ENCODE measurements at regions not wholly inside any gene's neighbourhood (a gene's known extent, or its start where the extent isn't known, plus 50 kb on each side); places are given as distances from the start of the nearest gene placed in this dataset.

DNA sequence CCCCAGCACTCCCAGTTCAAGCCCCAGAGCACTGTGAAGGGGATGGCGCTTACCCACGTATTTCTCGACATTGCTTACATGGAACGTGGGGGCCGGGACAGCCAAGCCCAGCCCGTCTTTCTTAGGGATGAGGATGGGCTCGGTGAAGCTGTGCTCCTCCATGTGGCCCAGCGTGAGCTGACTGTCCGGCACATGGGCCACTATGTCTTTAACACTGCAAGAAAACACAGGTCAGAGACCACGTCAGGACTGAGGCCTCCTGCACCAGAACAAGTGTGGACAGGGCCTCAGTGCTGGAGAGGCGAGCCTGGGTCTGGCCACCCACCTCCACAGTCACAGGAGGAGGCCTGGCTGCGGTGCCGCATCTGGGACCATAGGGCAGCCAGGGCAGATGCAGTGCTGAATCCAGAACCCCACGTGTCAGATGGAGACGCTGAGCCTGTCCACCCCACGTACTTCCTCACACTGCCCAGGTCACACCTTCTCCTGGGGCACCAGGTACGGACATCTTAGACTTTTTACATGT is 125.2 kb downstream of the TUBA3C start:
- H3K27ac Mint-ChIP-seq: no peak overlapping the region
- H3K9me3 Mint-ChIP-seq: peaks cover 7 to 9% of the 10 kb centered on the region in 2 donors
- H3K36me3 Mint-ChIP-seq: no peaks in the 10 kb centered on the region
- DNase-seq (no peak), ATAC-seq (no peak)
- H3K4me3 ChIP-seq (ENCODE audit: low read length): no peak overlapping the region
- no peaks in the 10 kb centered on the region for H3K27me3 ChIP-seq (ENCODE audit: control insufficient read depth, insufficient read depth, low read length)
- H3K4me1 ChIP-seq (ENCODE audit: control insufficient read depth, insufficient read depth, low read length): no peaks in the 10 kb centered on the region
- intact Hi-C loops (cut with micrococcal nuclease): no loop called here
- no peak overlapping the region for H3K27ac ChIP-seq (ENCODE audit: low read length)
- H3K36me3 ChIP-seq (ENCODE audit: control insufficient read depth, insufficient read depth, low read length): no peaks in the 10 kb centered on the region
- H3K9me3 ChIP-seq (ENCODE audit: control insufficient read depth, insufficient read depth, low read length): peaks cover 2% of the 10 kb centered on the region
- no peak overlapping the region for H3K4me3 Mint-ChIP-seq
- TF ChIP-seq, protein P1, sequence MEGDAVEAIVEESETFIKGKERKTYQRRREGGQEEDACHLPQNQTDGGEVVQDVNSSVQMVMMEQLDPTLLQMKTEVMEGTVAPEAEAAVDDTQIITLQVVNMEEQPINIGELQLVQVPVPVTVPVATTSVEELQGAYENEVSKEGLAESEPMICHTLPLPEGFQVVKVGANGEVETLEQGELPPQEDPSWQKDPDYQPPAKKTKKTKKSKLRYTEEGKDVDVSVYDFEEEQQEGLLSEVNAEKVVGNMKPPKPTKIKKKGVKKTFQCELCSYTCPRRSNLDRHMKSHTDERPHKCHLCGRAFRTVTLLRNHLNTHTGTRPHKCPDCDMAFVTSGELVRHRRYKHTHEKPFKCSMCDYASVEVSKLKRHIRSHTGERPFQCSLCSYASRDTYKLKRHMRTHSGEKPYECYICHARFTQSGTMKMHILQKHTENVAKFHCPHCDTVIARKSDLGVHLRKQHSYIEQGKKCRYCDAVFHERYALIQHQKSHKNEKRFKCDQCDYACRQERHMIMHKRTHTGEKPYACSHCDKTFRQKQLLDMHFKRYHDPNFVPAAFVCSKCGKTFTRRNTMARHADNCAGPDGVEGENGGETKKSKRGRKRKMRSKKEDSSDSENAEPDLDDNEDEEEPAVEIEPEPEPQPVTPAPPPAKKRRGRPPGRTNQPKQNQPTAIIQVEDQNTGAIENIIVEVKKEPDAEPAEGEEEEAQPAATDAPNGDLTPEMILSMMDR (IDR thresholded peaks at IDR 0.05): no peak
- no peaks in the 10 kb centered on the region for H3K27me3 Mint-ChIP-seq (ENCODE audit: low read depth in 2 of 2)
- no peaks in the 10 kb centered on the region for H3K4me1 Mint-ChIP-seq
- 85% methylated on average over 17 of the region's 17 CpGs for WGBS (ENCODE audit: insufficient coverage)

DNA sequence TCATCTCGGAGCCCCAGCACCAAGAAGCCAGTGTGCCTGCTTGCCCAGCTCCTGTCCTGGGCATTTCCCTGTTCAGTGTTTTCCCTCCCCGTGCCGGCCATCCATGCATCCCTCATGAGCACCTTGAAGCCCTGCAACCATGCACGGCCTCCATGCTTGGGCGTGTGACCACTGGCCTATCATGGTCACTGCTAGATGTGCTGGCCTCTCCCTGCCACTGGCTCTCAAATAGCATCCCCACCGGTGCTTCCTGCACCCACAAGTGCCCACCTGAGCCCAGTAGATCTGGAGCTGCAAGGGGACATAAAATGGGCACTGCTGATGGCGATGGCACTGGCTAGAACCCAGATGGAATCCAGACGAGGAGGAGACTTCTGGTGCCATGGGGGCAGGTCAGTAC is 126.0 kb downstream of the TUBA3C start:
- H3K27ac Mint-ChIP-seq: no peak overlapping the region
- Histone ChIP-seq H3K27me3 (ENCODE audit: control insufficient read depth, insufficient read depth, low read length) (no peaks in the 10 kb centered on the region), H3K4me1 (ENCODE audit: control insufficient read depth, insufficient read depth, low read length) (no peaks in the 10 kb centered on the region), H3K27ac (ENCODE audit: low read length) (no peak overlapping the region), H3K9me3 (ENCODE audit: control insufficient read depth, insufficient read depth, low read length) (peaks cover 4% of the 10 kb centered on the region), H3K4me3 (ENCODE audit: low read length) (no peak overlapping the region), H3K36me3 (ENCODE audit: control insufficient read depth, insufficient read depth, low read length) (no peaks in the 10 kb centered on the region)
- no peaks in the 10 kb centered on the region for H3K36me3 Mint-ChIP-seq
- TF ChIP-seq, protein P1 (IDR thresholded peaks at IDR 0.05): no peak
- H3K9me3 Mint-ChIP-seq: peaks cover 7 to 9% of the 10 kb centered on the region in 2 donors
- intact Hi-C loops (cut with micrococcal nuclease): no loop called here
- no peak overlapping the region for H3K4me3 Mint-ChIP-seq
- no peaks in the 10 kb centered on the region for H3K4me1 Mint-ChIP-seq
- 83% methylated on average over 8 of the region's 8 CpGs for WGBS (ENCODE audit: insufficient coverage)
- DNase-seq (no peak), ATAC-seq (no peak)
- no peaks in the 10 kb centered on the region for H3K27me3 Mint-ChIP-seq (ENCODE audit: low read depth in 2 of 2)

DNA sequence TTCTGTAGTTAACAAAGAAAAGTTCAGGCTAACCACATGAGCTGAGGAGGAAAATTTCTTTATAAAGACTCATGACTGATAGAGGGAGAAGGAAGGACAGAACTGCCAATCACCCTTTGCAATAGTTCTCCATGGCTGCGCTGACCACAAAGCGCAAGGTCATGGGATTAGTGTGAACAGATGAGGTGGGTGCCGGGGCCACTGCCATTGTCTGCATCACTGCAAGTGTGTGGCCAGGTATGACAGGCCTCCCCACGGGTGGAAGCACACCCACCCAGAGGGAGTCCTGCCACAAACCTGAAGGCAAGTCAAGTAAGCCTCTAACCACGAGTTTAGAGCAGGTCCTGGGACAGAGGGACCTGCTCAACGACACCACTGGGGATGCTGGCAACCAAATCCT is 128.1 kb downstream of the TUBA3C start:
- intact Hi-C loops (cut with micrococcal nuclease): no loop called here
- no peak overlapping the region for H3K27ac ChIP-seq (ENCODE audit: low read length)
- H3K4me3 ChIP-seq (ENCODE audit: low read length): no peak overlapping the region
- H3K9me3 ChIP-seq (ENCODE audit: control insufficient read depth, insufficient read depth, low read length): peaks cover 4% of the 10 kb centered on the region
- Mint-ChIP-seq H3K4me3 (no peak overlapping the region), H3K36me3 (no peaks in the 10 kb centered on the region), H3K9me3 (peaks cover 7 to 9% of the 10 kb centered on the region in 2 donors), H3K27ac (no peak overlapping the region), H3K27me3 (ENCODE audit: low read depth in 2 of 2) (no peaks in the 10 kb centered on the region), H3K4me1 (no peaks in the 10 kb centered on the region)
- TF ChIP-seq, protein P1 (IDR thresholded peaks at IDR 0.05): no peak
- DNase-seq: no peak
- no peak for ATAC-seq
- 70% methylated on average over 6 of the region's 6 CpGs for WGBS (ENCODE audit: insufficient coverage)
- H3K4me1 ChIP-seq (ENCODE audit: control insufficient read depth, insufficient read depth, low read length): no peaks in the 10 kb centered on the region
- no peaks in the 10 kb centered on the region for H3K36me3 ChIP-seq (ENCODE audit: control insufficient read depth, insufficient read depth, low read length)
- H3K27me3 ChIP-seq (ENCODE audit: control insufficient read depth, insufficient read depth, low read length): no peaks in the 10 kb centered on the region

DNA sequence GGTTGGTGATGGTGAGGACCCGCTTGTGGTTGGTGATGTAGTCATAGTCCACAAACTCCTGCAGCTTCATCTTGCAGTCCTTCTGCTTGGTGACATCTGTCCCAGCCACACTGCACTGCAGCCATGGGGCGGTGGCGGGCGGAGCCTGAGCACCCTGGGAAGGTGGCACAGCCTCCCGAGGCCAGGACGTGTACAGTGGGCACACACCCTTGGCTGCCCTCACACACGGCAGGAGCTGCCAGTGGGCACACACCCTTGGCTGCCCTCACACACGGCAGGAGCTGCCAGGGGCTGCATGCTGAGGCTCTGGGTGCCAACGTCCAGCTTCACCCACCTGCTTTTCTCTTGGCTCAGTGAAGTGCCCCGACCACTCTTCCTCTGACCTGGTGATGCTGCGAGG is 128.7 kb downstream of the TUBA3C start:
- H3K27me3 Mint-ChIP-seq (ENCODE audit: low read depth in 2 of 2): no peaks in the 10 kb centered on the region
- peaks cover 7 to 9% of the 10 kb centered on the region in 2 donors for H3K9me3 Mint-ChIP-seq
- H3K36me3 Mint-ChIP-seq: no peaks in the 10 kb centered on the region
- H3K4me3 Mint-ChIP-seq: no peak overlapping the region
- intact Hi-C loops (cut with micrococcal nuclease): no loop called here
- TF ChIP-seq, protein P1 (IDR thresholded peaks at IDR 0.05): no peak
- Histone ChIP-seq H3K4me1 (ENCODE audit: control insufficient read depth, insufficient read depth, low read length) (no peaks in the 10 kb centered on the region), H3K27me3 (ENCODE audit: control insufficient read depth, insufficient read depth, low read length) (no peaks in the 10 kb centered on the region), H3K9me3 (ENCODE audit: control insufficient read depth, insufficient read depth, low read length) (peaks cover 4% of the 10 kb centered on the region), H3K36me3 (ENCODE audit: control insufficient read depth, insufficient read depth, low read length) (no peaks in the 10 kb centered on the region), H3K4me3 (ENCODE audit: low read length) (no peak overlapping the region), H3K27ac (ENCODE audit: low read length) (no peak overlapping the region)
- DNase-seq (no peak), ATAC-seq (no peak)
- WGBS (ENCODE audit: insufficient coverage): 87% methylated on average over 11 of the region's 11 CpGs
- no peaks in the 10 kb centered on the region for H3K4me1 Mint-ChIP-seq
- no peak overlapping the region for H3K27ac Mint-ChIP-seq

All from natural killer cell (primary cell).